ENCODE measurements at regions not wholly inside any gene's neighbourhood (a gene's known extent, or its start where the extent isn't known, plus 50 kb on each side); places are given as distances from the start of the nearest gene placed in this dataset.

DNA sequence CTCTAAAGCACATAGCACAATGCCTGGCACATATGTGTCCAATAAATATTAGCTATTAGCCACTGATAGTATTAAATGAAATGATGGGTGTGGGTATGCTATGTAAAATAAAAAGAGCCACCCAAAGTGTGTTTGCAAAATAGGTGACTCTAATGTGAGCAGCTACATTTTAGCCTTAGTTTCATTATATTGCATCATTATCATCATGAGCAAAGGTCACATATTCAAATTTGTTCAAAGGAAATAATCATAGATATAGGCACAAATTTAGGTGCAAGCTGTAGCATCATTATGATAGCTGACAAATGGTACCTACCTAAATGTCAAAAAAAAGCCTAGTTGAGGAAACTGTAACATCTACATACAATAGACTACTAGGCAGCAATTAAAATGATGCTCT lies 373.9 kb upstream of the FGF13 start:
- H3K4me1 ChIP-seq (replicated peaks in 1 of 2; ENCODE audit: control insufficient read depth in 2 of 2, insufficient read depth in 2 of 2, low read length in 2 of 2): no peaks in the 10 kb centered on the region
- DNase-seq (ENCODE audit: extremely low read depth in 1 of 4, low spot score in 3 of 4) (no peak), ATAC-seq (no peak), FAIRE-seq (no peak)
- H3K4me3 ChIP-seq: no peak overlapping the region
- H3K4me2 ChIP-seq (ENCODE audit: insufficient read depth, low read length): no peak overlapping the region
- intact Hi-C loops (cut with micrococcal nuclease) (no loop called here), in situ Hi-C loops (cut with MboI) (no loop called here)
- H3K9ac ChIP-seq (ENCODE audit: insufficient read depth in 1 of 2, low read depth in 2 of 2, low read length in 2 of 2): no peak overlapping the region
- no peaks in the 10 kb centered on the region for H3K27me3 ChIP-seq (ENCODE audit: control insufficient read depth in 2 of 2, insufficient read depth in 2 of 2, low read length in 2 of 2)
- H4K20me1 ChIP-seq (replicated peaks; ENCODE audit: control insufficient read depth, insufficient read depth, low read length): no peaks in the 10 kb centered on the region
- ChIA-PET POLR2A (interaction anchor here (1.1 kb wide), 1 partner anchor 95 kb away, joined by 3 read pairs; no protein-coding TSS in a partner anchor), CTCF (ENCODE audit: low intra/inter-chr PET ratio) (no interaction called here)
- H3K9me3 ChIP-seq (replicated peaks; ENCODE audit: control insufficient read depth, insufficient read depth, low read depth, low read length): no peaks in the 10 kb centered on the region
- no peaks in the 10 kb centered on the region for H3K9me1 ChIP-seq (ENCODE audit: control insufficient read depth, insufficient read depth, low read length)
- no peak overlapping the region for H2AFZ ChIP-seq (ENCODE audit: low read depth, low read length)
- H3K27ac ChIP-seq (ENCODE audit: extremely low read depth, low read depth, low read length): no peak overlapping the region
- H3K79me2 ChIP-seq (ENCODE audit: control insufficient read depth, insufficient read depth, low read length): no peaks in the 10 kb centered on the region
- no peak for TF ChIP-seq CEBPG (CRISPR knock-in tag; IDR thresholded peaks at IDR 0.05)
- TF ChIP-seq CEBPG (tag; conservative IDR thresholded peaks at IDR 0.05 in 1 of 2, IDR thresholded peaks at IDR 0.05 in 1 of 2): peak in 1 of 2 experiments; percentile 80; a peak in 2 of 4 replicates
- TF ChIP-seq, protein P1, sequence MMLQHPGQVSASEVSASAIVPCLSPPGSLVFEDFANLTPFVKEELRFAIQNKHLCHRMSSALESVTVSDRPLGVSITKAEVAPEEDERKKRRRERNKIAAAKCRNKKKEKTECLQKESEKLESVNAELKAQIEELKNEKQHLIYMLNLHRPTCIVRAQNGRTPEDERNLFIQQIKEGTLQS (IDR thresholded peaks at IDR 0.05): peak; percentile 56; the same call in 1 of the 2 replicates
- TF ChIP-seq, protein P1 (CRISPR knock-in tag; conservative IDR thresholded peaks at IDR 0.05): no peak
- TF ChIP-seq MECOM (CRISPR knock-in tag; IDR thresholded peaks at IDR 0.05): no peak
- TF ChIP-seq TRIM24 (IDR thresholded peaks at IDR 0.05): 0 out of 4 replicates have a peak, but pooled peaks have one; percentile 20 to 33
- no TSS peak for BruUV-seq (replicated peaks)
- H3K36me3 ChIP-seq (ENCODE audit: control insufficient read depth, insufficient read depth, low read length): no peaks in the 10 kb centered on the region

DNA sequence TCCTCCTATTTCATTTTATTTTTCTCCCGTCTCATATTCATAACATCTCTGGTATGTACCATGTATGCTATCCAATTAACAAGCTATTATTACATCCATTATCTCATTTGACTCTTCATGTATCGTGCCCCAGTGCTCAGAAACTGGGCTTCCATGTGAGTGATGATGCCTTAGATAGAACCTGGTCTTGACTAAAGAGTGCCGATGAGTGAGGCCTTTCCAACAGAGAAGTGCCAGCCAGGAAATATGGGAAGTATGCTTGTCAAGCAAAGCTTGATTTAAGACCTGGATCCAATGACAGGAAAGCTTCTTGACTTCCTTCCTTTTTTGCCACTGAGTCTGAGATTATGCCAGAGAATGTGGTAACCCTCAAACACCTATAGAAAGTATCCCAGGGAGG lies 371.7 kb upstream of the FGF13 start:
- no peaks in the 10 kb centered on the region for H3K9me3 ChIP-seq (replicated peaks; ENCODE audit: control insufficient read depth, insufficient read depth, low read depth, low read length)
- no peaks in the 10 kb centered on the region; a peak in 1 of 5 replicates for H3K27me3 ChIP-seq (ENCODE audit: control insufficient read depth in 2 of 2, insufficient read depth in 2 of 2, low read length in 2 of 2)
- BruUV-seq (replicated peaks): no TSS peak
- H4K20me1 ChIP-seq (replicated peaks; ENCODE audit: control insufficient read depth, insufficient read depth, low read length): no peaks in the 10 kb centered on the region
- H2AFZ ChIP-seq (ENCODE audit: low read depth, low read length): no peak overlapping the region
- FAIRE-seq (no peak), DNase-seq (ENCODE audit: extremely low read depth in 1 of 4, low spot score in 3 of 4) (no peak), ATAC-seq (no peak)
- CTCF ChIA-PET (ENCODE audit: low intra/inter-chr PET ratio): no interaction called here
- in situ Hi-C loops (cut with MboI): no loop called here
- H3K9me1 ChIP-seq (ENCODE audit: control insufficient read depth, insufficient read depth, low read length): no peaks in the 10 kb centered on the region
- no peak overlapping the region for H3K27ac ChIP-seq (ENCODE audit: extremely low read depth, low read depth, low read length)
- intact Hi-C loops (cut with micrococcal nuclease): no loop called here
- POLR2A ChIA-PET: no interaction called here
- no peak overlapping the region for H3K4me3 ChIP-seq
- no peaks in the 10 kb centered on the region for H3K79me2 ChIP-seq (ENCODE audit: control insufficient read depth, insufficient read depth, low read length)
- H3K4me1 ChIP-seq (replicated peaks in 1 of 2; ENCODE audit: control insufficient read depth in 2 of 2, insufficient read depth in 2 of 2, low read length in 2 of 2): no peaks in the 10 kb centered on the region
- WGBS (ENCODE audit: insufficient coverage, low coverage, missing lambda C conversion rate): 20% methylated on average over 3 of the region's 3 CpGs
- H3K4me2 ChIP-seq (ENCODE audit: insufficient read depth, low read length): no peak overlapping the region
- H3K36me3 ChIP-seq (ENCODE audit: control insufficient read depth, insufficient read depth, low read length): no peaks in the 10 kb centered on the region
- H3K9ac ChIP-seq (ENCODE audit: insufficient read depth in 1 of 2, low read depth in 2 of 2, low read length in 2 of 2): no peak overlapping the region
- TF ChIP-seq ZNF644 (tag; IDR thresholded peaks at IDR 0.05; ENCODE audit: low read depth) (no peak), PHF8 (IDR thresholded peaks at IDR 0.05; ENCODE audit: borderline replicate concordance, low read length) (no peak), ZNF3 (CRISPR knock-in tag; IDR thresholded peaks at IDR 0.05) (no peak), THRAP3 (IDR thresholded peaks at IDR 0.05; ENCODE audit: borderline replicate concordance) (no peak), ILF3 (IDR thresholded peaks at IDR 0.05; ENCODE audit: borderline replicate concordance) (no peak)
- TF ChIP-seq, protein P2, sequence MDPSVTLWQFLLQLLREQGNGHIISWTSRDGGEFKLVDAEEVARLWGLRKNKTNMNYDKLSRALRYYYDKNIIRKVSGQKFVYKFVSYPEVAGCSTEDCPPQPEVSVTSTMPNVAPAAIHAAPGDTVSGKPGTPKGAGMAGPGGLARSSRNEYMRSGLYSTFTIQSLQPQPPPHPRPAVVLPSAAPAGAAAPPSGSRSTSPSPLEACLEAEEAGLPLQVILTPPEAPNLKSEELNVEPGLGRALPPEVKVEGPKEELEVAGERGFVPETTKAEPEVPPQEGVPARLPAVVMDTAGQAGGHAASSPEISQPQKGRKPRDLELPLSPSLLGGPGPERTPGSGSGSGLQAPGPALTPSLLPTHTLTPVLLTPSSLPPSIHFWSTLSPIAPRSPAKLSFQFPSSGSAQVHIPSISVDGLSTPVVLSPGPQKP (CRISPR knock-in tag; IDR thresholded peaks at IDR 0.05): no peak
